ENCODE measurements at regions not wholly inside any gene's neighbourhood (a gene's known extent, or its start where the extent isn't known, plus 50 kb on each side); places are given as distances from the start of the nearest gene placed in this dataset.

DNA sequence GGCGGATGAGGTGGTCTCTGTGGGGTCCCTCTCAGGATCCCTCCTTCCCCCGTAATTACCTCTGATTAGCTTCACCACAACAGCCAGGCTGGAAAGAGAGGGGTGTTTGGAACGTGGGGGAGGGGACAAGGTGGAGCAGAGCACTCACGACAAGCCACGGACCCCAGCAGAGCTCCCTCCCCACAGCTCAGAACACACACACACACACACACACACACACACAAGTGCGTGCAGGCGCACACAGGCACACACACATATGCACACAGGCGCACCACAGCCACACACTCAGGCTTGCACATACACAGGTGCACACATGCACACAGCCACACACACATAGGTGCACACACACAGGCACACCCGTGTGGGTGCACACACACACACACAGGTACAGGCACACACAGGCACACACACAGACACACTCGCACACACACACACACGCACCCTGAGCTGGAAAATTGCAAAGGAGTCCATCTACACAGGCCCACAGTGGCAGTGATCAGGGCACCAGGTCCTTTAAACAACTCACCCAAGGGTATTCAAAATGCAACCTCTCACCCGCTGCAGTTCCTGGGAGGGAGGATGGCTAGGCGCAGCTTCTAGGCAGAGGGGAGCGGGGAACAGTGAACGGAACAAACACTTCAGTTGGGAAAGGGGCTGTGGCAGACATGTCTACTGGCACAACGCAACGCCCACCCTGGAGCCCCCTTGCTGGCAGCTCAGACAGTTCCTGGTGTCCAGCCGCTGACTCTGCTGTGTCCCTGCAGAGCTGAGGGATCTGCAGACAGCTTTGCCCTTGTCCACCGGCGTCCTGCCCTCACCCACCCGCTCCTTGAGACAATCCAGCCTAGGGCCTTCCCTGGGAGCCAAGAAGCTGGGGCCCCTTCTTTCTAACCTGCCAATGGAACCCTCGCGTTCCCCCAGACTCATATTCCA lies 59.9 kb upstream of the DLX4 start:
- H3K4me2 ChIP-seq (ENCODE audit: low read length), result no peak overlapping the region
- peaks cover 5% of the 10 kb centered on the region for H3K4me1 ChIP-seq
- H3K79me2 ChIP-seq, result no peaks in the 10 kb centered on the region
- no peaks in the 10 kb centered on the region for H3K9me3 ChIP-seq (ENCODE audit: control insufficient read depth, low read length)
- TF ChIP-seq, protein P1, sequence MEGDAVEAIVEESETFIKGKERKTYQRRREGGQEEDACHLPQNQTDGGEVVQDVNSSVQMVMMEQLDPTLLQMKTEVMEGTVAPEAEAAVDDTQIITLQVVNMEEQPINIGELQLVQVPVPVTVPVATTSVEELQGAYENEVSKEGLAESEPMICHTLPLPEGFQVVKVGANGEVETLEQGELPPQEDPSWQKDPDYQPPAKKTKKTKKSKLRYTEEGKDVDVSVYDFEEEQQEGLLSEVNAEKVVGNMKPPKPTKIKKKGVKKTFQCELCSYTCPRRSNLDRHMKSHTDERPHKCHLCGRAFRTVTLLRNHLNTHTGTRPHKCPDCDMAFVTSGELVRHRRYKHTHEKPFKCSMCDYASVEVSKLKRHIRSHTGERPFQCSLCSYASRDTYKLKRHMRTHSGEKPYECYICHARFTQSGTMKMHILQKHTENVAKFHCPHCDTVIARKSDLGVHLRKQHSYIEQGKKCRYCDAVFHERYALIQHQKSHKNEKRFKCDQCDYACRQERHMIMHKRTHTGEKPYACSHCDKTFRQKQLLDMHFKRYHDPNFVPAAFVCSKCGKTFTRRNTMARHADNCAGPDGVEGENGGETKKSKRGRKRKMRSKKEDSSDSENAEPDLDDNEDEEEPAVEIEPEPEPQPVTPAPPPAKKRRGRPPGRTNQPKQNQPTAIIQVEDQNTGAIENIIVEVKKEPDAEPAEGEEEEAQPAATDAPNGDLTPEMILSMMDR (IDR thresholded peaks at IDR 0.05), result no peak
- H3K9ac ChIP-seq, result no peak overlapping the region
- H2AFZ ChIP-seq, result no peak overlapping the region
- H3K4me3 ChIP-seq (ENCODE audit: low read depth, low read length), result no peak overlapping the region
- no peaks in the 10 kb centered on the region for H3K36me3 ChIP-seq (ENCODE audit: control insufficient read depth, insufficient read depth, low read length)
- peaks cover 6% of the 10 kb centered on the region for H3K27me3 ChIP-seq (ENCODE audit: control insufficient read depth, insufficient read depth, low read length)
- H3K27ac ChIP-seq, result no peak overlapping the region

DNA sequence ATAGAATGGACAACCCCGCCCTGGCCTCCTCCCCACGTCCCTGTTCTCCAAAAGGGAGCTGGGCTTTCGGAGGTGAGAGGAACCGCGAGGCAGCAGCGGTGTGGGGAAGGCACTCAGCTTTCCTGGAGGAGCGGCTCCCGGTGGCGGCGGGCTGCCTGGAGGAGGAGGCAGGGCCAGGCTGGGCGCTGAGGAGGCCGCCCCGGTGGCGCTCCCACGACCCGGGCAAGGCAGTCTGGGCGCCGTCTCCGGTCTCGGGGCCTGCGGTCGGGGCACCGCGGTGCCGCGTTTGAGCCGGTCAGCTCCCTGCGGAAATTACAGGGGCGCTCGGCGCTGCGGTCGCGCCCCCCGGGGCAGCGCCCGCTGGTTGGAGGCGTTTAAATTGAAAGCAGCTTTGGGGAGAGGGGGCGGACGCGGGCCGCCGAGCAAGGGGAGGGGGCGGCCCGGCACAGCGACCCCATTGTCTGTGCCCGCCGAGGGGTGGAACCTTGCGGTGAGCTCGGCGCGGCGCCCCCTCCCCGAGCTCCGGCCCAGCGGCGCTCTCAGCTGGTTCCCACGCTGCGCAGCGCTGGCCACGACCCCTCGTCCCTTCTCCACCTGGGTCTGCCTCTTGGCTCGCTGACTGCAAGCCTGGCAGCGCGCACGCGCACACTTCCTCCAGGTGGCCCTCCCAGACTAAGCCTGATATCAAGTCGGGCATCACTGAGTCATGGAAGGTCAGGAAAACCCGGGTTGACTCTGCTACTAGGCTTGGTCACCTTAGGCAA lies 58.7 kb upstream of the DLX4 start:
- Histone ChIP-seq H3K27ac (no peak overlapping the region), H3K36me3 (ENCODE audit: control insufficient read depth, insufficient read depth, low read length) (no peaks in the 10 kb centered on the region), H3K9ac (no peak overlapping the region), H3K27me3 (ENCODE audit: control insufficient read depth, insufficient read depth, low read length) (peaks cover 6% of the 10 kb centered on the region), H3K79me2 (no peaks in the 10 kb centered on the region), H2AFZ (peak overlapping the region; percentile 25), H3K4me2 (ENCODE audit: low read length) (peak overlapping the region; percentile 31), H3K4me3 (ENCODE audit: low read depth, low read length) (no peak overlapping the region), H3K4me1 (peaks cover 5% of the 10 kb centered on the region), H3K9me3 (ENCODE audit: control insufficient read depth, low read length) (no peaks in the 10 kb centered on the region)
- TF ChIP-seq, protein P1 (IDR thresholded peaks at IDR 0.05), result no peak

- Histone ChIP-seq H3K27ac (no peak overlapping the region), H3K9ac (no peak overlapping the region), H3K9me3 (ENCODE audit: control insufficient read depth, low read length) (no peaks in the 10 kb centered on the region), H3K4me1 (peaks cover 5% of the 10 kb centered on the region), H2AFZ (peak overlapping the region; percentile 25), H3K27me3 (ENCODE audit: control insufficient read depth, insufficient read depth, low read length) (peaks cover 6% of the 10 kb centered on the region), H3K79me2 (no peaks in the 10 kb centered on the region), H3K36me3 (ENCODE audit: control insufficient read depth, insufficient read depth, low read length) (no peaks in the 10 kb centered on the region), H3K4me3 (ENCODE audit: low read depth, low read length) (no peak overlapping the region), H3K4me2 (ENCODE audit: low read length) (no peak overlapping the region)
- TF ChIP-seq, protein P1 (IDR thresholded peaks at IDR 0.05), result no peak
Observed at GRCh38 chr17:49910858-49911204, 58.2 kb upstream of the DLX4 start.

DNA sequence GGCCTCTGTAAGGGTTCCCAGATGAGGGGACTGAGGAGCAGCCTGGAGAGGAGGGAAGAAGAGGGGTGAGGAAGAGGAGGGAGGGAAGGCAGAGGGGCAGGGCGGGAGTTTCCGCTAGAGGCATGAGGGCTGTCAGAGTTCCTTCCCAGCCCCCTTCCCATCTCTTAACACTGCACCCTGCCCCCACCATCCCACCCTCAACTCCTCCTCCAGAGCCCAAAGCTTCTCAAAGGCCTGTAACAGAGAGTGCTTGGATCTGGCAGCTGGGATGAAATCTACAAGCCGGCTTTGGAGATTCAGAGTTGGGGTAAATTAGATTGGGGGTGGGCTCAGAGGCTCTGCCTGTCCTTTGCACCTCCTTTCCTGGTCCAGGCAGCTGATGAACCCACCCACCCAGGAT lies 57.3 kb upstream of the DLX4 start:
- Histone ChIP-seq H3K36me3 (ENCODE audit: control insufficient read depth, insufficient read depth, low read length) (no peaks in the 10 kb centered on the region), H3K4me3 (ENCODE audit: low read depth, low read length) (no peak overlapping the region), H3K9ac (no peak overlapping the region), H2AFZ (no peak overlapping the region), H3K9me3 (ENCODE audit: control insufficient read depth, low read length) (no peaks in the 10 kb centered on the region), H3K79me2 (no peaks in the 10 kb centered on the region), H3K27me3 (ENCODE audit: control insufficient read depth, insufficient read depth, low read length) (peaks cover 6% of the 10 kb centered on the region), H3K4me2 (ENCODE audit: low read length) (no peak overlapping the region), H3K27ac (no peak overlapping the region), H3K4me1 (peaks cover 5% of the 10 kb centered on the region)
- TF ChIP-seq, protein P1 (IDR thresholded peaks at IDR 0.05), result no peak
